VCaP (cell line): ENCODE measurements at regions not wholly inside any gene's neighbourhood (a gene's known extent, or its start where the extent isn't known, plus 50 kb on each side); places are given as distances from the start of the nearest gene placed in this dataset.
"Not testable (repeated sequence)": the region's sequence is repeated elsewhere in the genome, so short reads cannot be mapped to it uniquely, and the experiment has no call there.

Experiments
- H3K27ac ChIP-seq: fragments of 450-650 bp; 2 replicates; pipeline ENCODE4 v1.5.1; 2017
- TF ChIP-seq, protein P1 (sequence below): fragments of 450-650 bp; conservative IDR thresholded peaks from 2 replicates; pipeline ENCODE4 v1.5.1; 2017; ENCODE audit warnings: mild to moderate bottlenecking, moderate library complexity

DNA sequence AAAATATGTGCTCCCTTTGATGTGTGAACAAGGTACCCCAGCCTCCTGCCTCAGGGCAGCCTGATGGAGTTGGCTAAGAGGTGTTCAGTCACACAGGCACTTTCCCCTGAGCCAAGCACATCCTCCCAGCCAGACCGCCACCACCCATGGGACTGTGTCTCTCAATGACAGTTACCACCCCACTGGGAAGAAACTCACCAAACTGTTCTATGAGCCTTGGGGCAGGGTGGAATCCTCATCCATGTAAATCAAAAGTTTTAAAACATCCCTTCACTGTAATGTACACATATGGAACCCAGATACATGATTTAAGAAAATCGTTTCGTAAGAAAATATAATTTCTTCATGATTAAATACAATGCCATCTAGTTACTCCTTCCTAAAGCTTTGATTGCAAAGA, 138.4 kb upstream of the LSM14A start:
- H3K27ac ChIP-seq, result no peak overlapping the region
- TF ChIP-seq, protein P1, sequence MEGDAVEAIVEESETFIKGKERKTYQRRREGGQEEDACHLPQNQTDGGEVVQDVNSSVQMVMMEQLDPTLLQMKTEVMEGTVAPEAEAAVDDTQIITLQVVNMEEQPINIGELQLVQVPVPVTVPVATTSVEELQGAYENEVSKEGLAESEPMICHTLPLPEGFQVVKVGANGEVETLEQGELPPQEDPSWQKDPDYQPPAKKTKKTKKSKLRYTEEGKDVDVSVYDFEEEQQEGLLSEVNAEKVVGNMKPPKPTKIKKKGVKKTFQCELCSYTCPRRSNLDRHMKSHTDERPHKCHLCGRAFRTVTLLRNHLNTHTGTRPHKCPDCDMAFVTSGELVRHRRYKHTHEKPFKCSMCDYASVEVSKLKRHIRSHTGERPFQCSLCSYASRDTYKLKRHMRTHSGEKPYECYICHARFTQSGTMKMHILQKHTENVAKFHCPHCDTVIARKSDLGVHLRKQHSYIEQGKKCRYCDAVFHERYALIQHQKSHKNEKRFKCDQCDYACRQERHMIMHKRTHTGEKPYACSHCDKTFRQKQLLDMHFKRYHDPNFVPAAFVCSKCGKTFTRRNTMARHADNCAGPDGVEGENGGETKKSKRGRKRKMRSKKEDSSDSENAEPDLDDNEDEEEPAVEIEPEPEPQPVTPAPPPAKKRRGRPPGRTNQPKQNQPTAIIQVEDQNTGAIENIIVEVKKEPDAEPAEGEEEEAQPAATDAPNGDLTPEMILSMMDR, result no peak

DNA sequence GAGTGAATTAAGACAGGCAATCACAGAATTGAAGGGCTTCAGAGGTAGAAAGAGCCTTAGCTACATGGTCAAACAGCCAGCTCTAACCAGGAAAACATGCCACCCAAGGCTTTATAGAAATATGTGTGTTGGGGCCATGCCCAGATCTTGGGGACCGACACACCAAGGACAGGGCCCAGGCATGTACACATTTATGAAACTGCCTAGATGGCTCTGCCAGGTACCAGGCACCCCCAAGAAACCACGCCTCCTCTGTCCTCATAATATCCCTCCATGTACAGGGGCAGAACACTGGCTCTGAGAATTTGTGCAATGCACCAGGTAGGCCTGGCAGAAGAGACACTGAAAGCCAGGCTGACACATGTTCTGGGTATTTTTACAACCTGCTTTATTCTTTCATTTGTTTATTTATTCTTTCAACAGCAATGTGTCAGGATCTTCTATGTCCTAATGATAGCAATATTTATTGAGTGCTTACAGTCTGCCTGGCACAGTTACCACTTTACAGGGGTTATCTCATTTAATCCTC, 137.9 kb upstream of the LSM14A start:
- H3K27ac ChIP-seq, result no peak overlapping the region
- TF ChIP-seq, protein P1, result no peak

DNA sequence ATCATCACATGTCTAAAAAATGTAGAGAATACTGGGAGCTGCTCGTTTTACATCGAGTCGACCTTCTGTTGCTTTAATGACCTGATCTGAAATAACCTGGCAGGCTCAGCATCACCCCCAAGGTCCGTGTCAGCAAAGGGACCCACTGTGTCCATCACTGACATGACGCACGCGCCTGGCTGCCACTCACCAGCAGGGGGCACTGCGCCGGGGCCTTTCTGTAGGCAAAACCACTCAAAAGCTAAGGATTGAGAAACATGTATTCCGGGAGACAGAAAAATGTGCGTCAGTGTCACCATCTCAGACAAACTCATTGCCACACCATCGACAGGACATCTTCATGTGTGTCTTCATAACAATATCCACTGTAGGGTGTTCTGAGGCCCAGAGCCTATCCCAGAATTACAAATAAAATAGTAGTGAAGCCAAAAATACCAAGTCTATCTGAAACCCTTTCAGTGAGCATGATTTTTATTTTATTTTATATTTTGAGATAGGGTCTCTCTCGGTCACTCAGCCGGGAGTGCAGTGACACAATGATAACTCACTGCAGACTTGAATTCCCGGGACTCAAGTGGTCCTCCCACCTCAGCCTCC, 130.3 kb upstream of the LSM14A start:
- TF ChIP-seq, protein P1, result peak; percentile 68

DNA sequence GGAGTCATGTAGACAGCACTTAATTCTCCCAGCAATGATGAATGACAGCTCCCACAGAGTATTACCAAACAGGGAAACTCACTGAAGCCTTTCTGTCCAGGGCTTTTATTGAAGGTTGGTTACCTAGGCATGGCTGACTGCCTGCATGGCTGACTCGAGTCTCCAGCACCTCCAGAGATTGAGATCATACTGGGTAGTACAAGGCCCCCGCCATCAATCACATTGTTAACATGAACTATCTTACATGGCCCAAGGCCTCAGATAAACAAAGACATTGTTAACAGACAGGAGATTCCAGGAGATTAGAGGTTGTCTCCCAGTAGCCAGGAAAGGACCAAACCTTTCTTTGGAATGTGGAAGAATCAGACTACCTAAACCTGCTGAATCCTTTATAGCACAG, 128.3 kb upstream of the LSM14A start:
- no peak overlapping the region for H3K27ac ChIP-seq
- TF ChIP-seq, protein P1, result no peak

More for the DNA sequence above, 130.3 kb upstream of the LSM14A start:
- H3K27ac ChIP-seq, result no peak overlapping the region

DNA sequence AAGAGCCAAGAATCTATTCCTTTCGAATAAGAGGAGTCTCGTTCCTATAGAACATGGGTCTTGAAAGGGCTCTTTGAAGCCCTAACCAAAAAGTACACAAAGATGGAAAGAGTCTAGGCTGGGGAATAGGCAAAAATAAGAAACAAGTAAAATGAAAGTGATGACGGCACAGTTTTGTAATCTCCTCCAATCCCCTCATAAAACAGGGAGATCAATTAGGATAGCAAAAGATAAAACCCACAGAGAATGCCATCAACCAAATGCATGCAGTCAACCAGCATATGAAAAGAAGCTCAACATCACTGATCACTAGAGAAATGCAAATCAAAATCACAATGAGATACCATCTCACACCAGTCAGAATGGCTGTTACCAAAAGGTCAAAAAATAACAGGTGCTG, 122.4 kb upstream of the LSM14A start:
- H3K27ac ChIP-seq, result no peak overlapping the region
- TF ChIP-seq, protein P1, result no peak

DNA sequence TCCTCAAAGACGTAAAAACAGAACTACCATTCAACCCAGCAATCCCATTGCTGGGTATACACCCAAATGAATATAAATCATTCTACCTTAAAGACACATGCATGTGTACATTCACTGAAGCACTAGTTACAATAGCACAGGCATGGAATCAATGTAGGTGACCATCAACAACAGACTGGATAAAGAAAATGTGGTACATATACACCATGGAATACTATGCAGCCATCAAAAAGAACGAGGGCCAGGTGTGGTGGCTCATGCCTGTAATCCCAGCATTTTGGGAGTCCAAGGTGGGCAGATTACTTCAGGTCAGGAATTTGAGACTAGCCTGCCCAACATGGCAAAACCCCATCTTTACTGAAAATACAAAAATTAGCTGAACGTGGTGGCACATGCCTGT, 121.9 kb upstream of the LSM14A start:
- H3K27ac ChIP-seq, result not testable (repeated sequence)

DNA sequence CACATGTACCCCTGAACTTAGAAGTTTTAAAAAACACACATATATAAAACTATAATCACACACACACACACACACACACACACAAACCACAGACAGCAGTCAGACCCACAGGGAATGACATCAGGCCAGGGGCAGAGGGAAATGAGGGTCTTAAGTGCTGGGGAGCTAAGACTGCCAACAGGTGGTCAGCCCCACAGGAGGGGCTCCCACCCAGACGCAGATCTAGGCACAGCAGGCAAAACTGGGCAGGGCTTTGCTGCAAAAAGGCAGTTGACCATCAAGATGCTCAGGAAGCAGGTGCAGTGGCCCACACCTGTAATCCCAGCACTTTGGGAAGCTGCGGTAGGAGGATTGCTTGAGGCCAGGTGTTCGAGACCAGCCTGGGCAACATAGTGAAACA, 121.0 kb upstream of the LSM14A start:
- H3K27ac ChIP-seq, result no peak overlapping the region
- TF ChIP-seq, protein P1, result no peak

DNA sequence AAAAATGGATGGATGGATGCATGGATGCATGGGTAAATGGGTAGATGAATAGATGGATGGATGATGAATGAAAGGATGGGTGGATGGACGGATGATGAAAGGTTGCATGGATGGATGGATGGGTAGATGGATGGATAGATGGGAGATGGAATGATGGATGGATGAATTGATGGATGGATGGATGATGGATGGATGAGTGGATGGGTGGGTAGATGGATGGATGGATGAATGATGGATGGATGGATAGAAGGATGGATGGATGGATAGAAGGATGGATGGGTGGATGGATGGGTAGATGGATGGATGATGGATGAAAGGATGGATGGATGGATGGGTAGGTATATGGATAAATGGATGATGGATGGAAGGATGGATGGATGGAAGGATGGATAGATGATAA, 115.1 kb upstream of the LSM14A start:
- TF ChIP-seq, protein P1, result no peak
- no peak overlapping the region for H3K27ac ChIP-seq
